Lower lobe of right lung (tissue), 2 donors: ENCODE measurements at regions not wholly inside any gene's neighbourhood (a gene's known extent, or its start where the extent isn't known, plus 50 kb on each side); places are given as distances from the start of the nearest gene placed in this dataset.

Experiments
- ATAC-seq, 2 donors: fragments of 200-7000 bp; cut with Tn5 transposase; one replicate each; pipeline ENCODE4 v1.9.1; 2020 to 2022; ENCODE audit warnings: mild to moderate bottlenecking in 2 of 2, moderate library complexity in 2 of 2
- DNase-seq: peaks from one replicate; pipeline ENCODE4 v3.0.0-alpha.2; 2020
- H3K27ac ChIP-seq: fragments of 200-600 bp; one replicate; pipeline ENCODE4 v1.8.0; 2022
- H3K27me3 ChIP-seq: fragments of 200-600 bp; one replicate; pipeline ENCODE4 v1.8.0; 2022; ENCODE audit warnings: low read depth
- H3K36me3 ChIP-seq: fragments of 200-600 bp; one replicate; pipeline ENCODE4 v1.8.0; 2022; ENCODE audit warnings: mild to moderate bottlenecking
- H3K4me1 ChIP-seq: fragments of 200-600 bp; one replicate; pipeline ENCODE4 v1.8.0; 2022
- H3K4me3 ChIP-seq: fragments of 200-600 bp; one replicate; pipeline ENCODE4 v1.8.0; 2022; ENCODE audit warnings: mild to moderate bottlenecking
- H3K9me3 ChIP-seq: fragments of 200-600 bp; one replicate; pipeline ENCODE4 v1.8.0; 2022
- intact Hi-C: fragments of 100-400 bp; cut with DNase I; formaldehyde crosslinking; loops from one replicate; pipeline ENCODE4 v1.11.0; 2022
- TF ChIP-seq, protein P1 (sequence below): fragments of 200-600 bp; IDR thresholded peaks from one replicate; pipeline ENCODE4 v1.8.0; 2022; ENCODE audit warnings: antibody characterized with exemption, mild to moderate bottlenecking
- donor health status: DM: no; HTN: yes; CAD: no; lungs with severe emphysema.

DNA sequence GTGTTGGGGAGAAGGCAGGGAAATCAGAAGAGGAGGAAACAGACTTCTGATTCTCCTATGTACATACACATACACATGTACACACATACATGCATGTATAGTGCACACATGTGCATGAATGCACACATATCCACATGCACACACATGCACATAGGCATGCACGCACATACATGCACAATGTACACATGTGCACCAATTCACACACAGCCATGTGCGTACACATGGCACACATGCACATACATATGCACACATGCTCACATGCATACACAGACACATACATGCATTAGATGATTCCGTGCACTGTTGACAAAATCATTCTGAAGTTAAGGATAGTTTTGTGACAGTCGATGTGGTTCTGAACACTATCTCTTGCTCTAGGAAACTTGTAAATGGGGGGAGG is 214.0 kb upstream of the CDH13 start:
- ATAC-seq (no peak), DNase-seq (no peak)
- Histone ChIP-seq H3K27ac (no peak overlapping the region), H3K9me3 (no peaks in the 10 kb centered on the region), H3K27me3 (no peaks in the 10 kb centered on the region), H3K36me3 (no peaks in the 10 kb centered on the region), H3K4me1 (no peaks in the 10 kb centered on the region), H3K4me3 (no peak overlapping the region)
- TF ChIP-seq, protein P1, sequence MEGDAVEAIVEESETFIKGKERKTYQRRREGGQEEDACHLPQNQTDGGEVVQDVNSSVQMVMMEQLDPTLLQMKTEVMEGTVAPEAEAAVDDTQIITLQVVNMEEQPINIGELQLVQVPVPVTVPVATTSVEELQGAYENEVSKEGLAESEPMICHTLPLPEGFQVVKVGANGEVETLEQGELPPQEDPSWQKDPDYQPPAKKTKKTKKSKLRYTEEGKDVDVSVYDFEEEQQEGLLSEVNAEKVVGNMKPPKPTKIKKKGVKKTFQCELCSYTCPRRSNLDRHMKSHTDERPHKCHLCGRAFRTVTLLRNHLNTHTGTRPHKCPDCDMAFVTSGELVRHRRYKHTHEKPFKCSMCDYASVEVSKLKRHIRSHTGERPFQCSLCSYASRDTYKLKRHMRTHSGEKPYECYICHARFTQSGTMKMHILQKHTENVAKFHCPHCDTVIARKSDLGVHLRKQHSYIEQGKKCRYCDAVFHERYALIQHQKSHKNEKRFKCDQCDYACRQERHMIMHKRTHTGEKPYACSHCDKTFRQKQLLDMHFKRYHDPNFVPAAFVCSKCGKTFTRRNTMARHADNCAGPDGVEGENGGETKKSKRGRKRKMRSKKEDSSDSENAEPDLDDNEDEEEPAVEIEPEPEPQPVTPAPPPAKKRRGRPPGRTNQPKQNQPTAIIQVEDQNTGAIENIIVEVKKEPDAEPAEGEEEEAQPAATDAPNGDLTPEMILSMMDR = no peak
- intact Hi-C loops = no loop called here

DNA sequence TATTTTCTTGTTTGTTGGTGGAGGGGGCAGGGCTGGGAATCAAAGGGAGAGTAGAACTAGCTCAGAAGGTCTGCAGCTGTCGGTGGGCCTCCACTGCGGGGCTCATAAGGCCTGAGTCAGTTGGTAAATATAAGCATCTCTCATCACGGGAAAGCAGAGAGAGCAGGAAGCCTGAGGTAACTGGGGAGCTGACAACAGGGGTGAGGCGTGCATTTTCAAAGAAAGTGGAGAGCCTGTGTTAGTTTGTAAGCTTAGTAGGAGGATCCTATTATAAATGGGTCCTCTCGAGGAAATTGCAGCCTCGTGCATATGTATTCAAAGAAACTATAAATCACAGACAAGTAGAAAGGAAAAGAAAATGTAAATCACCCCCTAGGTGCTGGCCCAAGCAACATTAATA is 221.0 kb upstream of the CDH13 start:
- no peak overlapping the region for H3K27ac ChIP-seq
- H3K4me3 ChIP-seq = no peak overlapping the region
- no peaks in the 10 kb centered on the region for H3K36me3 ChIP-seq
- intact Hi-C loops = no loop called here
- DNase-seq = no peak
- TF ChIP-seq, protein P1 = no peak
- H3K27me3 ChIP-seq = no peaks in the 10 kb centered on the region
- H3K9me3 ChIP-seq = no peaks in the 10 kb centered on the region
- ATAC-seq = no peak
- H3K4me1 ChIP-seq = no peaks in the 10 kb centered on the region

DNA sequence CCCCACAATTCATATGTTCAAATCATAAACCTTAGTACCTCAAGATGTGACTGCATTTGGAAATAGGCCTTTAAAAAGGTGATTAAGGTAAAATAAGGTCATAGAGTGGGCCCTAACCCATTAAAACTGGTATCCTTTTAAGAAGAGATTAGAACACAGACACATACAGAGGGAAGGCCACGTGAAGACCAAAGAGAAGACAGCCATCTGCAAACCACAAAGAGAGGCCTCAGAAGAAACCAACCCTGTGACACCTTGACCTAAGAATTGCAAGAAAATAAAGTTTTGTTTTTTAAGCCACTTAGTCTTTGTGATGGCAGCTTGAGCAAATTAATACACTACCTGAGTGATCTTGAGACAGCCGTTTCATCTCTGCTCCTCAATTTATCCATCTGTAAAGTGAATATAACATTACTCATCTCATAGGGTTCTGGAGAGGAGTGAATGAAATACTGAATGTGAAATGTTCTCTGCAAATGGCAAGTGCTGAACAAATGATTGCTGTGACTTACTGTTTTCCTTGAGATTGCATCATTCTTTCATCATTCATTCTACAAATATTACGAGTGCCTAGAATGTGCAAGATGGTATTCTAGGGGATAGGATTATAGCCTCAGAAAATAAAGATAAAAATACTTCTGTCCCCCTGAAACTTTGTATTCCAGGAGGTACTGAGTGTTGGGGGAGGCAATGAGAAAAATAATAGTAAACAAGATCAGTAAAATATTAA is 222.0 kb upstream of the CDH13 start:
- Histone ChIP-seq H3K36me3 (no peaks in the 10 kb centered on the region), H3K27ac (no peak overlapping the region), H3K4me1 (no peaks in the 10 kb centered on the region), H3K4me3 (no peak overlapping the region), H3K27me3 (no peaks in the 10 kb centered on the region), H3K9me3 (no peaks in the 10 kb centered on the region)
- ATAC-seq (no peak), DNase-seq (no peak)
- TF ChIP-seq, protein P1 = no peak
- intact Hi-C loops = no loop called here

DNA sequence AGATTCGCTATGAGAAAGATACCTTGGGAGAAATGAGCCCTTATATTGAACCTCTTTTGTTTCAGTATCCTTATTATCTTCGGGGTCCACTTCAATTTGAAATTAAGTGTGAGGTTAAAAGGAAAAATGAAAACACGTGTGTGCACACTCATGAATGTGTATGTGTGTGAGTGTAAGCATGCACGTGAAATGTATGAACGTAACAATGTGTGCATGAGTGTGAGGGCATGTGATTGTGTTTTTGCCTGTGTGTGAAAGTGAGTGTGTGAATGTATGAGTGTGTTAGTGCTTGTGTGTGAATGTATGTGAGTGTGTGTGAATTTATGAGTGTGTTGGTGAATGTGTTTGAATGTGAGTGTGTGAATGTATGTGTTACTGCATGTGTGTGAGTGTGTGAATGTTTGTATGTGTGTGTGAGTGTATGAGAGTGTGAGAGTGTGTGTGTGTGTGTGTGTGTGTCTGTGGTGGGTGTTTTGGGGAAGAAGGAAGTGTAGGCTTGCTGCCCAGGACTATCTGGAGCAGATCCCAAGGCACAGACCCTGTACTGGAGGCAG is 224.0 kb upstream of the CDH13 start:
- H3K4me1 ChIP-seq = no peaks in the 10 kb centered on the region
- intact Hi-C loops = no loop called here
- no peak for ATAC-seq
- H3K27ac ChIP-seq = no peak overlapping the region
- H3K9me3 ChIP-seq = no peaks in the 10 kb centered on the region
- TF ChIP-seq, protein P1 = no peak
- no peaks in the 10 kb centered on the region for H3K27me3 ChIP-seq
- DNase-seq = no peak
- H3K36me3 ChIP-seq = no peaks in the 10 kb centered on the region
- no peak overlapping the region for H3K4me3 ChIP-seq

DNA sequence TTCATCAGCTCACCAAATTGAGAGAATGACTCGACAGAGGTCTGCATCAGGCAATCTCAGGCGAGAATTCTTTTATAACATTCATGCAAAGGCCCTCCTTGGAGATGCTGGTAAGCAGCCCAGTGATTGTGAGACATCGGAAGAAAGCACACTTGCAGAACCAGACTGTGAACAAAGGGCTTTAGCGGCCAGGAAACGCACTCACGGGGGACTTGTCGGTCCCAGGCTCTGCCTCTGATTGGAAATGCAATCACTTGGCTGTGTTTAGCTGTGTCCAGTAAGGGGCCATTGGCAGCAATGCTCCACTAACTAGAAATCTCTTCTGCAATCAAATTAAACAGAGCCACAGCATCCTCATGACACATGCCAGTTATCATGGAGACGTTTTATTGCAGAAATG is 226.7 kb upstream of the CDH13 start:
- Histone ChIP-seq H3K27me3 (peaks cover 5% of the 10 kb centered on the region), H3K4me1 (no peaks in the 10 kb centered on the region), H3K4me3 (no peak overlapping the region), H3K36me3 (no peaks in the 10 kb centered on the region), H3K27ac (no peak overlapping the region), H3K9me3 (no peaks in the 10 kb centered on the region)
- intact Hi-C loops = no loop called here
- no peak for ATAC-seq
- TF ChIP-seq, protein P1 = no peak
- no peak for DNase-seq
